Tibial nerve (tissue), 4 donors: ENCODE measurements at regions not wholly inside any gene's neighbourhood (a gene's known extent, or its start where the extent isn't known, plus 50 kb on each side); places are given as distances from the start of the nearest gene placed in this dataset.
"Not testable (repeated sequence)": the region's sequence is repeated elsewhere in the genome, so short reads cannot be mapped to it uniquely, and the experiment has no call there.

Experiments
- DNase-seq, 2 donors: peaks; one replicate each; pipeline ENCODE4 v3.0.0-alpha.2; 2019; ENCODE audit warnings: low spot score in 2 of 2
- H3K27ac ChIP-seq, 4 donors: fragments of 200-600 bp; sonication (generic) in 3 of 4; one replicate each; pipeline ENCODE4 v1.5.1; 2017 to 2019; ENCODE audit warnings: mild to moderate bottlenecking in 1 of 4
- H3K27me3 ChIP-seq, 2 donors: fragments of 200-600 bp; sonication (generic) in 1 of 2; one replicate each; pipeline versions ENCODE4 v1.5.1 to v1.6.0; 2017 to 2019
- H3K36me3 ChIP-seq, 3 donors: fragments of 200-600 bp; sonication (generic); one replicate each; pipeline ENCODE4 v1.5.1; 2018 to 2019
- H3K4me1 ChIP-seq, 4 donors: fragments of 200-600 bp; sonication (generic) in 3 of 4; one replicate each; pipeline ENCODE4 v1.5.1; 2017 to 2019
- H3K4me3 ChIP-seq, 4 donors: fragments of 200-600 bp; sonication (generic) in 3 of 4; one replicate each; pipeline ENCODE4 v1.5.1; 2017 to 2019; ENCODE audit warnings: mild to moderate bottlenecking in 1 of 4, moderate library complexity in 1 of 4
- H3K9me3 ChIP-seq, 4 donors: fragments of 200-600 bp; sonication (generic) in 3 of 4; one replicate each; pipeline ENCODE4 v1.5.1; 2017 to 2019
- EP300 ChIP-seq, 2 donors: sonication (generic); formaldehyde crosslinking; IDR thresholded peaks; one replicate each; pipeline ENCODE4 v1.6.1; 2017; ENCODE audit warnings: antibody characterized with exemption in 2 of 2, mild to moderate bottlenecking in 1 of 2
- POLR2A ChIP-seq, 2 donors: fragments of 450-650 bp; IDR thresholded peaks; one replicate each; pipeline ENCODE4 v1.6.1; 2017; ENCODE audit warnings: antibody characterized with exemption in 2 of 2, mild to moderate bottlenecking in 2 of 2, moderate library complexity in 2 of 2
- WGBS, 2 donors: methylation state at CpG; one replicate each; pipeline ENCODE4 v1.1.5; 2018; 5-methylcytosine and 5-hydroxymethylcytosine counted together
- TF ChIP-seq, protein P1 (sequence below), 5 experiments: fragments of 200-600 bp in 3 of 5; fragments of 450-650 bp in 2 of 5; sonication (generic) in 3 of 5; IDR thresholded peaks; one replicate each; pipeline ENCODE4 v1.5.1; 2016 to 2019; ENCODE audit warnings: antibody characterized with exemption in 5 of 5, mild to moderate bottlenecking in 3 of 5, moderate library complexity in 2 of 5

DNA sequence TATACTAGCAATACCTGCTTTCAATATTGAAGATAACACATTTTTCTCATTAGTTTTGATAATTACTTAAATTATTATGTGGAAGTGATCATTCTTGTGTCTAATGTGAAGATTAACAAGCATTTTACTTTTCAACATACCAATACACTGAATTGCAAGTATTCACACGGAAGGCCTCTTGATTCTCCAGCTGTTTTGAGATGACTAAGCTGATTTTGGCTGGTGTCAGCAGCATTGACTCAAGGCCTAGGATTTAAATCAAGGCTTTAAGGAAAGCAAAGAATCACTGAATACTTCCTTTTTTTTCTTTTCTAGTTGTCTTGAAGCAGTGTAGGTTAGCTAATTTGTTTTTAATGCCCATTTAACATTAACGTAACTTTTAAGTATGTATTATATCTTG is 373.7 kb downstream of the SRGAP2C start:
- Histone ChIP-seq H3K4me3 (no peak overlapping the region), H3K27ac (no peak overlapping the region), H3K36me3 (no peaks in the 10 kb centered on the region), H3K9me3 (no peaks in the 10 kb centered on the region), H3K4me1 (no peaks in the 10 kb centered on the region), H3K27me3 (no peaks in the 10 kb centered on the region)
- no peak for TF ChIP-seq EP300 (IDR thresholded peaks at IDR 0.05)
- TF ChIP-seq, protein P1, sequence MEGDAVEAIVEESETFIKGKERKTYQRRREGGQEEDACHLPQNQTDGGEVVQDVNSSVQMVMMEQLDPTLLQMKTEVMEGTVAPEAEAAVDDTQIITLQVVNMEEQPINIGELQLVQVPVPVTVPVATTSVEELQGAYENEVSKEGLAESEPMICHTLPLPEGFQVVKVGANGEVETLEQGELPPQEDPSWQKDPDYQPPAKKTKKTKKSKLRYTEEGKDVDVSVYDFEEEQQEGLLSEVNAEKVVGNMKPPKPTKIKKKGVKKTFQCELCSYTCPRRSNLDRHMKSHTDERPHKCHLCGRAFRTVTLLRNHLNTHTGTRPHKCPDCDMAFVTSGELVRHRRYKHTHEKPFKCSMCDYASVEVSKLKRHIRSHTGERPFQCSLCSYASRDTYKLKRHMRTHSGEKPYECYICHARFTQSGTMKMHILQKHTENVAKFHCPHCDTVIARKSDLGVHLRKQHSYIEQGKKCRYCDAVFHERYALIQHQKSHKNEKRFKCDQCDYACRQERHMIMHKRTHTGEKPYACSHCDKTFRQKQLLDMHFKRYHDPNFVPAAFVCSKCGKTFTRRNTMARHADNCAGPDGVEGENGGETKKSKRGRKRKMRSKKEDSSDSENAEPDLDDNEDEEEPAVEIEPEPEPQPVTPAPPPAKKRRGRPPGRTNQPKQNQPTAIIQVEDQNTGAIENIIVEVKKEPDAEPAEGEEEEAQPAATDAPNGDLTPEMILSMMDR (IDR thresholded peaks at IDR 0.05), result no peak
- no peak for TF ChIP-seq POLR2A (IDR thresholded peaks at IDR 0.05)
- 34 to 35% methylated on average over 2 of the region's 2 CpGs for WGBS, 2 donors
- DNase-seq, result no peak

DNA sequence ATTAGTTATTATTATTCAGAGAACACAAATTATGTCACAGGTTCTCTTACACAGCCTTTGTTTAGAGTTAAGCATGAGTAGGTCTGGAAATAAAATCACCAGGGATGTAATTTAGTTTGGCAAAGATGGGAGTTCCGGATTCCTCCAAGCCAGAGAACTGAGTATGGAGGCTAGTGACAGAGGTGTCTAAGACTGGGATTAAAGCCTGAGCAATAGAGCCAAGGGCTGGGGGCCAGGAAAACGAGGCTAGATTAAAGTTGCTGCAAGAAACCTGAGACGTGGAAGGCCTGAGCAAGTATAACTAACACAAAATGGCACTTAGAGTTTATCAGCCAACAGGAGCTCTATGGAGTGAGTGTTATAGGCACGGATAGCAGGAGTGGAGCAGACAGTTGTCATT is 381.6 kb downstream of the SRGAP2C start:
- no peak for TF ChIP-seq POLR2A (IDR thresholded peaks at IDR 0.05)
- TF ChIP-seq, protein P1 (IDR thresholded peaks at IDR 0.05), result no peak
- no peak for TF ChIP-seq EP300 (IDR thresholded peaks at IDR 0.05)
- H3K36me3 ChIP-seq, result no peaks in the 10 kb centered on the region
- H3K9me3 ChIP-seq, result no peaks in the 10 kb centered on the region
- 62 to 63% methylated on average over 4 of the region's 4 CpGs for WGBS, 2 donors
- H3K4me3 ChIP-seq, result no peak overlapping the region
- DNase-seq, result no peak
- H3K27ac ChIP-seq, result no peak overlapping the region
- H3K27me3 ChIP-seq, result no peaks in the 10 kb centered on the region
- no peaks in the 10 kb centered on the region for H3K4me1 ChIP-seq

DNA sequence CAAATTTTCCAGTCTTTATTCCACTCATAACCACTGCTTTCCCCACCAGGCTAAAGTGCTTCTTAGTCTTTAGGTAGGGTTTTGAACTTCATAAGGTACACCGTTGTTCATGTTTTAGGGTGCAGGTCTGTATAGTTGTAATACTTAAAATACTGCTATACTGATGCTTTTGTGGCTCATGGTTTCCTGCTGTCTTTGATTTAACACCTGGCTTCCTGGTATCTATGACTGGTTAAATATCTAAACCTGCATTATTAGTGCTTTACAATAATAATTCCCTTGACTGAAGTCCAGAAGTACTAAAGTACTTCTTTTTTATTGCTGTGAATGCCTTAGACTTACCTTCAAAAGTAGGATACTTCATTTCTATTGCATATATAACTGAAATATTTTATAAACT is 384.7 kb downstream of the SRGAP2C start:
- H3K27me3 ChIP-seq, result no peaks in the 10 kb centered on the region
- no peak for DNase-seq
- no peaks in the 10 kb centered on the region for H3K9me3 ChIP-seq
- no peak overlapping the region for H3K4me3 ChIP-seq
- no peaks in the 10 kb centered on the region for H3K4me1 ChIP-seq
- no peak for TF ChIP-seq POLR2A (IDR thresholded peaks at IDR 0.05)
- no peak for TF ChIP-seq EP300 (IDR thresholded peaks at IDR 0.05)
- TF ChIP-seq, protein P1 (IDR thresholded peaks at IDR 0.05), result no peak
- H3K27ac ChIP-seq, result no peak overlapping the region
- H3K36me3 ChIP-seq, result no peaks in the 10 kb centered on the region
- 83 to 100% methylated on average over 1 of the region's 1 CpG for WGBS, 2 donors

DNA sequence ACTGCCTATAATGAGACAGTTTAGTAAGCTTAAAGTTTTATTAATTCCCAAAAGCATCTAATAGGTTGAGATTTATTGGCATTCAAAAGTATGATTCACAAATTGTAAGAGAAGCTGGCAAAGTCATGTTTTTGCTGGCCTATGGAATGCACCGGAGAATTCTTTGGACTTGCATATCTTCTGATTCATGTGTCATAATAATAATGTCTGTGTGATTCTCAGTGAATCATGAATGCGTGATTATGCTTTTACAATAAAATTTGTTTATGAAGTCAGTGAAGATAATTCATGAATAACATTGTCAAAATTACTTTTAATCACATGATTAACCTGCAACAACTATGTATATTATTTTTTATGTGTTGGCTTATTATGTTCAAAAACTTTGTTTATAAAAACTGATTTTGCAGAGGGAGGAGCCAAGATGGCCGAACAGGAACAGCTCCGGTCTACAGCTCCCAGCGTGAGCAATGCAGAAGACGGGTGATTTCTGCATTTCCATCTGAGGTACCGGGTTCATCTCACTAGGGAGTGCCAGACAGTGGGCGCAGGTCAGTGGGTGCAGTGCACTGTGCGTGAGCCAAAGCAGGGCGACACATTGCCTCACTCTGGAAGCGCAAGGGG is 389.2 kb downstream of the SRGAP2C start:
- H3K27me3 ChIP-seq, H3K4me3 ChIP-seq, DNase-seq, H3K36me3 ChIP-seq, H3K9me3 ChIP-seq, H3K4me1 ChIP-seq, H3K27ac ChIP-seq: not testable (repeated sequence)
- WGBS, 2 donors, result 86 to 90% methylated on average over 11 of the region's 11 CpGs

- H3K4me1 ChIP-seq, H3K27ac ChIP-seq, H3K27me3 ChIP-seq, H3K36me3 ChIP-seq, DNase-seq, H3K9me3 ChIP-seq, H3K4me3 ChIP-seq: not testable (repeated sequence)
- 92 to 93% methylated on average over 10 to 12 of the region's 12 CpGs for WGBS, 2 donors
Observed at GRCh38 chr1:121574505-121574899, 389.7 kb downstream of the SRGAP2C start.

DNA sequence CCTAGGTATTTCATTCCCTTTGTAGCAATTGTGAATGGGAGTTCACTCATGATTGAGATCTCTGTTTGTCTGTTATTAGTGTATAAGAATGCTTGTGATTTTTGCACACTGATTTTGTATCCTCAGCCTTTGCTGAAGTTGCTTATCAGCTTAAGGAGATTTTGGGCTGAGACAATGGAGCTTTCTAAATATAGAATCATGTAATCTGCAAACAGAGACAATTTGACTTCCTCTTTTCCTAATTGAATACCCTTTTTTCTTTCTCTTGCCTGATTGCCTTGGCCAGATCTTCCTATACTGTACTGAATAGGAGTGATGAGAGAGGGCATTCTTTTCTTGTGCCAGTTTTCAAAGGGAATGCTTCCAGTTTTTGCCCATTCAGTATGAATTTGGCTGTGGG is 398.1 kb downstream of the SRGAP2C start:
- H3K9me3 ChIP-seq, result peaks cover 0 to 25% (median 0%) of the 10 kb centered on the region in 4 donors
- H3K36me3 ChIP-seq, H3K4me3 ChIP-seq, DNase-seq, H3K27ac ChIP-seq, H3K27me3 ChIP-seq, H3K4me1 ChIP-seq: not testable (repeated sequence)
